Erythroblast (primary cell): ENCODE measurements at regions not wholly inside any gene's neighbourhood (a gene's known extent, or its start where the extent isn't known, plus 50 kb on each side); places are given as distances from the start of the nearest gene placed in this dataset.

ENCODE experiments used
- GATA1 ChIP-seq: IDR thresholded peaks from 2 replicates; pipeline ENCODE4 v1.6.1; 2011; ENCODE audit warnings: low read depth, mild to moderate bottlenecking, control low read depth, low read length, moderate library complexity
- POLR2A ChIP-seq: IDR thresholded peaks from 2 replicates; pipeline ENCODE4 v1.6.1; 2011; ENCODE audit warnings: mild to moderate bottlenecking, low read length

DNA sequence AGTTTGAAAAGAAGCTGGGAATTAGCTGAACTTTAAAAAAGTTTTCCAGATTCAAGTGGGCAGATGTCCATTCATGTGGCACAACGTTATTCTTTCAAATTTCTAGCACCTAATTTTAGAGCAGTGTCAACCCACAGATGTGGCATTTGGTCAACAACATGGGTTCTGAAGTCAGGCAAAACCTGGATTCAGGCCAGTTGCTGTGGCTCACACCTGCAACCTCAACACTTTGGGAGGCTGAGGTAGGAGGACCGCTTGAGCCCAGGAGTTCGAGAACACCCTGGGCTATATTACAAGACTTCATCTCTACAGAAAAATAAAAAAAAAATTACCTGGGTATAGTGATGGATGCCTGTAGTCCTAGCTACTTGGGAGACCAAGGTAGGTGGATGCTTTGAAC lies 380.2 kb upstream of the SALL1 start:
- TF ChIP-seq POLR2A, result no peak
- TF ChIP-seq GATA1, result no peak
